NCI-H2227 treated with DMSO at 0.1 percent for 48 hours (cell line): ENCODE measurements at regions not wholly inside any gene's neighbourhood (a gene's known extent, or its start where the extent isn't known, plus 50 kb on each side); places are given as distances from the start of the nearest gene placed in this dataset.
A peak's percentile ranks its signal among the peaks of the same experiment; 100 is the strongest.
"Not testable (repeated sequence)": the region's sequence is repeated elsewhere in the genome, so short reads cannot be mapped to it uniquely, and the experiment has no call there.

Experiments
- DNase-seq: peaks from one replicate; lab custom pipeline; 2025; lab: John Stamatoyannopoulos, UW

- peak; percentile 56 for DNase-seq
Measured at GRCh38 chr1:8169364-8170058, 143.4 kb upstream of the ERRFI1 start.

GRCh38 chr1:8167936-8168335, 141.8 kb upstream of the ERRFI1 start:
- no peak for DNase-seq

GRCh38 chr1:8166406-8166805, 140.3 kb upstream of the ERRFI1 start:
- DNase-seq: no peak

GRCh38 chr1:8165595-8166360, 139.7 kb upstream of the ERRFI1 start:
- no peak for DNase-seq

- DNase-seq: no peak
Measured at GRCh38 chr1:8164670-8165069, 138.6 kb upstream of the ERRFI1 start.

- DNase-seq: no peak
Measured at GRCh38 chr1:8163039-8163438, 136.9 kb upstream of the ERRFI1 start.

GRCh38 chr1:8162168-8162567, 136.1 kb upstream of the ERRFI1 start:
- DNase-seq: no peak

- no peak for DNase-seq
Measured at GRCh38 chr1:8161546-8162105, 135.5 kb upstream of the ERRFI1 start.

GRCh38 chr1:8159470-8160024, 133.4 kb upstream of the ERRFI1 start:
- no peak for DNase-seq

GRCh38 chr1:8158995-8159394, 132.9 kb upstream of the ERRFI1 start:
- DNase-seq: no peak

- no peak for DNase-seq
Measured at GRCh38 chr1:8157765-8158164, 131.7 kb upstream of the ERRFI1 start.

- no peak for DNase-seq
Measured at GRCh38 chr1:8155528-8156186, 129.5 kb upstream of the ERRFI1 start.

- peak; percentile 67 for DNase-seq
Measured at GRCh38 chr1:8154621-8155052, 128.5 kb upstream of the ERRFI1 start.

- DNase-seq: no peak
Measured at GRCh38 chr1:8153961-8154360, 127.9 kb upstream of the ERRFI1 start.

GRCh38 chr1:8152731-8153702, 126.9 kb upstream of the ERRFI1 start:
- no peak for DNase-seq

GRCh38 chr1:8151647-8152046, 125.5 kb upstream of the ERRFI1 start:
- no peak for DNase-seq

GRCh38 chr1:8149756-8150155, 123.6 kb upstream of the ERRFI1 start:
- not testable (repeated sequence) for DNase-seq

- DNase-seq: no peak
Measured at GRCh38 chr1:8147956-8148355, 121.8 kb upstream of the ERRFI1 start.

- no peak for DNase-seq
Measured at GRCh38 chr1:8146257-8146855, 120.2 kb upstream of the ERRFI1 start.

- peak; percentile 11 for DNase-seq
Measured at GRCh38 chr1:8145545-8146202, 119.6 kb upstream of the ERRFI1 start.
